ENCODE measurements at regions not wholly inside any gene's neighbourhood (a gene's known extent, or its start where the extent isn't known, plus 50 kb on each side); places are given as distances from the start of the nearest gene placed in this dataset.

DNA sequence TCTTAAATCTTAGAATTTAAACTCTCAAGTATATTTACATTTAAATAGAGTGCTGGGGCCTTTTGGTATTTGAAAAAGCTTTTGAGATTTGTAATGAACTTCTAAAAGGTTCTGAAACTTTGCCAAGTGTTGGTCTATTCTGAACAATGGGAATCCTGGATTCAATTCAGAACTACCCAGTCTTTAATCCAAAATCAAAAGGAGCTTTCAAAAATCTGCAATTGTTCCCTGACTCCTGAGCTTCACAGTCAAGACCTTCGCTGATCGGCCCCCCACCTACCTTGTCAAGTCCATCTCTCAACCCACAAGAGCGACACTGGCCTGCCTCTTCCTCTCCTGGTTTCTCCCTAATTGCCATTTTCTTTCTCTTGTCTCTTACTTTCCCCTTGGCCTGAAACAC, 666.1 kb upstream of the BOD1L1 start:
- no peak for ATAC-seq
- ChIA-PET POLR2A (ENCODE audit: unreplicated experiment) (no interaction called here), CTCF (no interaction called here)
- no peak for DNase-seq
- Histone ChIP-seq H3K9ac (ENCODE audit: low read length) (no peak overlapping the region), H3F3A (ENCODE audit: low read length, unreplicated experiment) (no peaks in the 10 kb centered on the region), H3K27ac (ENCODE audit: low read length) (no peak overlapping the region), H3K4me3 (ENCODE audit: low read length) (no peak overlapping the region), H3K9me3 (ENCODE audit: low read length) (no peaks in the 10 kb centered on the region), H3K9me2 (replicated peaks; ENCODE audit: low read length) (no peaks in the 10 kb centered on the region), H3K36me3 (ENCODE audit: low read depth, low read length) (no peaks in the 10 kb centered on the region), H3K27me3 (ENCODE audit: low read length) (no peaks in the 10 kb centered on the region), H4K20me1 (ENCODE audit: low read length) (no peaks in the 10 kb centered on the region), H3K4me1 (ENCODE audit: insufficient read depth, low read length) (peaks cover 16% of the 10 kb centered on the region), H3K79me2 (ENCODE audit: low read length) (no peaks in the 10 kb centered on the region), H3K4me2 (ENCODE audit: low read length) (no peak overlapping the region), H2AFZ (ENCODE audit: low read length) (no peak overlapping the region)
- intact Hi-C loops (cut with micrococcal nuclease), result no loop called here
- BruUV-seq (replicated peaks), result no TSS peak
- TF ChIP-seq EZH2 (IDR thresholded peaks at IDR 0.05; ENCODE audit: low read length, unreplicated experiment) (no peak), CTCF (conservative IDR thresholded peaks at IDR 0.05; ENCODE audit: low read depth, low read length) (no peak), EZH2phosphoT487 (IDR thresholded peaks at IDR 0.05; ENCODE audit: borderline replicate concordance, low read length) (no peak)

GRCh38 chr4:14294611-14295010, 667.1 kb upstream of the BOD1L1 start:
- H3K9ac ChIP-seq (ENCODE audit: low read length), result no peak overlapping the region
- TF ChIP-seq EZH2 (IDR thresholded peaks at IDR 0.05; ENCODE audit: low read length, unreplicated experiment) (no peak), EZH2phosphoT487 (IDR thresholded peaks at IDR 0.05; ENCODE audit: borderline replicate concordance, low read length) (no peak), CTCF (conservative IDR thresholded peaks at IDR 0.05; ENCODE audit: low read depth, low read length) (no peak)
- H3K9me2 ChIP-seq (replicated peaks; ENCODE audit: low read length), result no peaks in the 10 kb centered on the region
- no peak overlapping the region for H3K4me2 ChIP-seq (ENCODE audit: low read length)
- no peak for ATAC-seq
- DNase-seq, result peak; percentile 16
- POLR2A ChIA-PET (ENCODE audit: unreplicated experiment), result no interaction called here
- no peaks in the 10 kb centered on the region for H3K9me3 ChIP-seq (ENCODE audit: low read length)
- no peaks in the 10 kb centered on the region for H3K36me3 ChIP-seq (ENCODE audit: low read depth, low read length)
- intact Hi-C loops (cut with micrococcal nuclease), result no loop called here
- CTCF ChIA-PET, result no interaction called here
- H3K79me2 ChIP-seq (ENCODE audit: low read length), result no peaks in the 10 kb centered on the region
- H4K20me1 ChIP-seq (ENCODE audit: low read length), result no peaks in the 10 kb centered on the region
- H3F3A ChIP-seq (ENCODE audit: low read length, unreplicated experiment), result no peaks in the 10 kb centered on the region
- no peaks in the 10 kb centered on the region for H3K27me3 ChIP-seq (ENCODE audit: low read length)
- peaks cover 9% of the 10 kb centered on the region for H3K4me1 ChIP-seq (ENCODE audit: insufficient read depth, low read length)
- H3K27ac ChIP-seq (ENCODE audit: low read length), result no peak overlapping the region
- BruUV-seq (replicated peaks), result no TSS peak
- no peak overlapping the region for H2AFZ ChIP-seq (ENCODE audit: low read length)
- H3K4me3 ChIP-seq (ENCODE audit: low read length), result no peak overlapping the region

DNA sequence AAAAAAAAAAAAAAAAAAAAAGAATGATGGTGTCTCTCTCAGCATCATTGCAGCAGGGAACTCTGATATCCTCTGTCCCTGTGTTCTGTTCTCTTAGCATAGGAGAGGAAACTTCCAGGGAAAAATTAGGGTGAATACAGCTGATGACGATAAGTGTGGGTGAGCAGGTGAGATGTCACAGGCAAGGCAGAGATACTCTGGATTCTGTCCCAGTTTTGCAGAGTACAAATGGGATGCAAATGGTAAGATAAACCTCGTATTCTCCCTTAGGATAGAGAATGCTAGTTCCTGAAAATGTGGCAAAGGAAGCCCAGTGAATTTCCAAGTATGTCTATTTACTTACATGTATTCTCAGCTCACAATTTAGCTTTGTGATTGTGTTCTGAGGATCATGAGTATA, 671.6 kb upstream of the BOD1L1 start:
- BruUV-seq (replicated peaks), result no TSS peak
- Histone ChIP-seq H3K9me3 (ENCODE audit: low read length) (no peaks in the 10 kb centered on the region), H3K36me3 (ENCODE audit: low read depth, low read length) (no peaks in the 10 kb centered on the region), H3K79me2 (ENCODE audit: low read length) (no peaks in the 10 kb centered on the region), H3K4me3 (ENCODE audit: low read length) (no peak overlapping the region), H3F3A (ENCODE audit: low read length, unreplicated experiment) (no peaks in the 10 kb centered on the region), H3K9ac (ENCODE audit: low read length) (no peak overlapping the region), H2AFZ (ENCODE audit: low read length) (no peak overlapping the region), H3K4me1 (ENCODE audit: insufficient read depth, low read length) (no peaks in the 10 kb centered on the region), H3K27ac (ENCODE audit: low read length) (no peak overlapping the region), H3K27me3 (ENCODE audit: low read length) (no peaks in the 10 kb centered on the region), H3K9me2 (replicated peaks; ENCODE audit: low read length) (no peaks in the 10 kb centered on the region), H3K4me2 (ENCODE audit: low read length) (no peak overlapping the region), H4K20me1 (ENCODE audit: low read length) (no peaks in the 10 kb centered on the region)
- intact Hi-C loops (cut with micrococcal nuclease), result no loop called here
- CTCF ChIA-PET, result no interaction called here
- POLR2A ChIA-PET (ENCODE audit: unreplicated experiment), result no interaction called here
- no peak for ATAC-seq
- DNase-seq, result no peak
- no peak for TF ChIP-seq EZH2phosphoT487 (IDR thresholded peaks at IDR 0.05; ENCODE audit: borderline replicate concordance, low read length)
- no peak for TF ChIP-seq EZH2 (IDR thresholded peaks at IDR 0.05; ENCODE audit: low read length, unreplicated experiment)
- no peak for TF ChIP-seq CTCF (conservative IDR thresholded peaks at IDR 0.05; ENCODE audit: low read depth, low read length)
